NCI-H510A treated with DMSO at 0.1 percent for 48 hours (cell line): ENCODE measurements at regions not wholly inside any gene's neighbourhood (a gene's known extent, or its start where the extent isn't known, plus 50 kb on each side); places are given as distances from the start of the nearest gene placed in this dataset.
"Not testable (repeated sequence)": the region's sequence is repeated elsewhere in the genome, so short reads cannot be mapped to it uniquely, and the experiment has no call there.

Source experiments
- DNase-seq: peaks from one replicate; lab custom pipeline; 2025; lab: John Stamatoyannopoulos, UW

DNA sequence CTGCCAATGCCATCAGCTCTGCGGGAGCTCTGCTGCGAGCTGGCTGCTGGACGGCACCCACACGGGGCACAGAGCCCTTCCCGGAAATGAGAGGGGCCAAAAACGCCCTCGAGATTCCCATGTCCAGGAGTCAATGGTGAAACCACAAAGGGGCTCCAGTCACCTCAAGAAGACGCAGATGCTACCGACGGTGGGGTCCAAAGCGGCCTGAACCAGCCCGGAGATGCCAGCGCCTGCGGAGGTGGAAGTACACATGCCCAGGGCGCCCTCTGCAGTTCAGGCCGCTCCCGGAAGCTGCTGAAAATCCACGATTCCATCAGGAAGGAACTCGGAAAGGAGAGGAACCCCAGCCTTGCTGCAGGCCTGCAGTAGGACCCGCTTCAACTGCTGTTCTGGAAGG lies 82.4 kb upstream of the SELENOP start:
- DNase-seq, result no peak

DNA sequence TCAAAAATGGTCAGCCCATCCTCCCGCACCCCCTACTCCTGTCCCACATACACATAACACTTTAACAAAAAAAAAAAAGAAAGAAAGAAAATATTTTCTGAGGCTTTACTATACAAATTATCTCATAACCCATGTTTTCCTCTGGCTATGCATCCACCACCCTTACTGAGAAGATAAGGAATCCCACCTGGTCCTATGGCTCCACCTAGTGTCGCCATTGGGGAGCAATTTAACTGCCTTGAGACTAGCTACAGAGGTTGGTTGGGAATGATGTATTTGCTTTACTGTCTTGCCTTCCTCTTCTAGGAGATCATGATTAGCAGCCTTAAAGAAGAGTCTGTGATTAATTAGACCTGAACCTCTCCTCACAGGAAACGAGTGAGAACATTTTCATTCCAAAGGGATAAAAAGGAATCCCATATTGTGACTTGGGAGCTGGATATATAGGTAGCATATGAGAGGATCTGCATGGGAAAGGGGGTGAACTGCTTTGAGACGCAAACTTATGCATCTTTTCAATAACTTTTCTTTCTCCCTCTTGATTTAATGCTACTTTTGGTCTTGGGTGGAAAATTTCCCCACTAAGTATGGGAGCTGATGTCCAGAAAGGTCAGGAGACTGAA lies 77.7 kb upstream of the SELENOP start:
- peak; percentile 35 for DNase-seq

GRCh38 chr5:42888771-42889170 lies 77.1 kb upstream of the SELENOP start:
- no peak for DNase-seq

GRCh38 chr5:42887575-42887974 lies 75.9 kb upstream of the SELENOP start:
- no peak for DNase-seq

- no peak for DNase-seq
Measured at GRCh38 chr5:42887097-42887496, 75.4 kb upstream of the SELENOP start.

DNA sequence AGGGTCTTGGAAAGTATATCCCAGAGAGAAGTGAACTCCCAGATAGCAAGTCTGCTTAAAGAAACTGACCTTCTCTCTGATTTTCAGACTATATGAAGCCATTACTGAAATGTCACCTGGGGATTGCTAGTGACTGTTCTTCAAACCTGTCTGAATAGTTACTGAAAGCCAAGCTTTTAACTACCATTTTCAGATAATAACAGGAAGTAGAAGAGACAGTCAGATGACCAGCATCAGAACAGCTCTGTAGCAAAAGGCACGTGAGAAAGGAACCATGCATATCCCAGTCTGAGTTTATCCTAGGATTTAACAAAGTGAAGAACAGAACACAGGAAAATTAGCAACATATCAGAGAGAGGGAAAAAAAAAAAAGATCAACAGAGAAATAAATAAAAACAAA lies 74.9 kb upstream of the SELENOP start:
- DNase-seq, result no peak

- no peak for DNase-seq
Measured at GRCh38 chr5:42884326-42884725, 72.6 kb upstream of the SELENOP start.

DNA sequence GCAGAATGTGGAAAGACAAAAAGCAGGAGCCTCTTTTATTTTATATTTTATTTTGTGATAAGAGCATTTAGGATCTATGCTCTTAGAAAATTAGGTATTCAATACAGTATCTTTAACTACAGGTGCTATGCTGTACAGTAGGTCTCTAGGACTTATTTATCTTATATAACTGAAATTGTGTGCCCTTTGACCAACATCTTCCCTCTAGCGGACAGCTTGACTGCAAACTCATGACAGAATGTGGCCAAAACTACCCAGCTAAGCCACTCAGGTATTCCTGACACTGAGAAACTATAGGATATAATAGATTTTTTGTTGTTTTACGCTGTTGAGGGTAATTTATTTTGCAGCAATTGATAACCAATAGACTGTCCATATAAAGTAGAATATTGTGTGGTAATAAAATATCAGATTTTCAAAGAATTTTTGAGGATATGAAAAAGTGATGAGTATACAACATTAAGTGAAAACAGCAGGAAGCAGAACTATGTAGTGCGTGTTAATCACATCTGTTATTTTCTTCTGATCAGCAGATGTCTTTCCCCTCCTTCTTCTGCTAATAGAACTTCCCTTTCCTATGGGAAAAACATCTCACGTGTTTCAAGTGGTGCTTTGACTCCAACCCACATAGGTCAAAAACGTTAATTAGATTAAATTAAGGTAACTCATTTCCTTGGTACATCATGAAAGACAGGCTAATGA lies 69.9 kb upstream of the SELENOP start:
- no peak for DNase-seq

DNA sequence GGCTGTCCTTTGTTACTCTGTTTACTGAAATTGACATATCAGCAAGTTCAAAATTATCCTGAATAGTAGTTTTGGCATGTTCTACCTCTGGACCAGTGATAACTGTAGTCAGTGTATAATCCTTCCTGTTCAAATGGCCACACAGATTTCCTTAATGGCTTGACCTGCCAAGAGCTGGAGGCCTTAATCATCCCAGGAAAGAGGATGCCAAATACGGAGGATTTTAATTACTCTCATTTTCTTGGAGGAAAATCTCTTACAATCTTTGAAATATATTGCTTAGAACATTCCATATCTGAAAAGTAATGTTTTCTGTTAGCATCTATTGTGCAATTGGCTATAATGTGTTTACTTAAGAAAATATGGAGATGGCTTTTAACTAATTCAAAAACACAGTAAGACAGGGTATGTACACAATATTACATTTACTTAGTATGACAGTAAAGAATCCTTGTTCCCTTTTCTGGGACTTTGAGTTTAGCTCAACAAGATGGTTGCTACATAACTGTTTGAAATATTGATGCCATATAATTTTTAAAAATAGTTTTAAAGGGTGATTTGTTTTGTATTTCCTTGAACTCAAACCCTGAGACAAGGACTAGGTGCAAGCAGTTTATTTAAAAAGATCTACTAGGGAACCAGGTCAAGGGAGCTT lies 68.9 kb upstream of the SELENOP start:
- no peak for DNase-seq

- no peak for DNase-seq
Measured at GRCh38 chr5:42879291-42879690, 67.6 kb upstream of the SELENOP start.

DNA sequence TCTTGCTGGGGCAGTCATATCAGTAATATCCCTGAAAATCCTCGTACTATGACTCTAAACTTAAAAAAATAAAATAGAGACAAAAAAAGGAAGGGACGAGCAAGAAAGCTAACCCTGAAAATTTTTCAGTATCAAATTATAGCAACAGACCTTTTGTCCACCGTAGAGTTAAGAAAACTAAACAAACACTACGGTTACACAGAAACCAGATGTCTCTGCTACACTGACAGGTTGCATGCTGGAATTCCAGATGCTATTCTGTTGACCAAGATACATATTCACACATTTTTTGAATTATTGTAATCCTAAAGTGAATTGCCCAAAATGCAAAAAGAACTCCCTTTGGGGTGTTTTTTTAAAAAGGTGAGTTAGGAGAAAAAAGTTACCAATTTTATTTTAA lies 66.9 kb upstream of the SELENOP start:
- DNase-seq, result no peak

DNA sequence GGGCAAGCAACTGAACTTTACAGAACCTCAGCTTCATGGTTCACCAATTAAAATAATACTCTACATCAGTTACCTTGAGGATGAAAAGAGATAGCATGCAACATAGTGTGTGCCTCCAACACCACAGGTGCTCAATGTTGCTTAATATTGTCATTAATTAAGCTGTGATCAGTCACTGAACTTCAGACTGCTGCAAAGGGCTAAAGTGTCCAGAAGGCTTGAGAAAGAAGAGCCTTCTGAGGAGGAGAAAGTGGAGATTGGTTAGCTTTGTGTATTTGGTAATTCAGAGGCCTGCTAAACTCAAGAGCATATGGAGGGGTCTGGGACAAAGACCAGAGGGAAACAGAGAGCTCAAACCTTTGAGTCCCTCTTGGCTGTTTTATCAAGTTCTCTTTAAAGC lies 66.3 kb upstream of the SELENOP start:
- no peak for DNase-seq

GRCh38 chr5:42877431-42877830 lies 65.7 kb upstream of the SELENOP start:
- DNase-seq, result no peak

GRCh38 chr5:42876375-42876844 lies 64.7 kb upstream of the SELENOP start:
- no peak for DNase-seq

GRCh38 chr5:42875785-42876374 lies 64.2 kb upstream of the SELENOP start:
- no peak for DNase-seq

GRCh38 chr5:42875211-42875610 lies 63.5 kb upstream of the SELENOP start:
- no peak for DNase-seq

DNA sequence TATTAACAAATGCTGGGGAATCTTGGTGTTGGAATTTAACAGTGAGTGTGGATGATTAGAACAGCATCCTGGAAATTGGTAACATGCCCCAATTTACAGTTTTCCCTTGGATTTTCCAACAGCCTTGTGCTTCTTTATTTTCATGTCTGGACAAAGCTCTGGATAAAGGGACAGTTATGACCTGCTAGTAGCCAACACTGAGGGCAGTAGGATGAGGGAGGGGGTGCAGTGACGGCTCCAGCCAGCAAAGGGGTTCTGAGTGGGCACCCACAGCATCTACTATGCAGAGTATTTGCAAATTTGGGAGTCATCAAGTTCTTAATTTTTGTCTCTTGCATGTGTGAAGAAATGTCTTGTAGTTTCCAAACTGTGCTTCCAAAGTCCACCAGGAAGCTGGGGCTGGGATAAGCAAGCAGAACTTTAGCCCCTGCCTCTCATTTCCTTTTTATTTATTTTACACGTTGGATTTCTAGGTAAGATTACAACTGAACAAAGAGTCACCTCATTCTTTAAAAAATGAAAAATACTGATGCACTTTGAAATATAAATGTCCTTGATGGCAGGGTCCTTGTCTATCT lies 63.0 kb upstream of the SELENOP start:
- DNase-seq, result no peak

DNA sequence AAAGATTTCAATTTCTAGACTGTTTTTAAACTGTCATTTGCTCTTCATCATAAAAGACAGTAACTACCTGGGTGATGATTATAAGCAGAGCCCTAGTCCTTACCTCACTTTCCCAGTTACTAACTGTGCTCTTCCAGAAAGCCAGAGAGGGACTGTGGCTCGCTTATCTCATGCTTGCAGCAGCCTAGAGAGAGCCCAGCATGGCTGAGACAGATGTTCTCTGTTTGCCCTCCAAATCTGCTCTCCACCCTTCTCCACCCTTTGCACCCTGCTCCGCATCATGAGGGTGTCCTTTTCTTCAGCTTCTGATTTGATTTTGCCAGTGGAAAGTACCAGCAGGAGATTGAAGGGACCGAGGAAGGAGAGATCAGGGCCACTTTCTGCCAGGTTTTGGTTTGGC lies 61.2 kb upstream of the SELENOP start:
- no peak for DNase-seq

GRCh38 chr5:42870882-42871418 lies 59.3 kb upstream of the SELENOP start:
- DNase-seq, result no peak

- not testable (repeated sequence) for DNase-seq
Measured at GRCh38 chr5:42868417-42868816, 56.7 kb upstream of the SELENOP start.

- DNase-seq, result not testable (repeated sequence)
Measured at GRCh38 chr5:42864749-42865148, 53.1 kb upstream of the SELENOP start.
